HepG2 (cell line): ENCODE measurements at regions not wholly inside any gene's neighbourhood (a gene's known extent, or its start where the extent isn't known, plus 50 kb on each side); places are given as distances from the start of the nearest gene placed in this dataset.

ENCODE experiments used
- CEBPB ChIP-seq: IDR thresholded peaks from 2 replicates; pipeline ENCODE4 v1.6.1; 2011; ENCODE audit warnings: low read depth, low read length, improper control_type of control experiment, borderline replicate concordance
- FOSL1 ChIP-seq: sonication (generic); formaldehyde crosslinking; IDR thresholded peaks from 2 replicates; pipeline ENCODE4 v1.9.0; 2021; ENCODE audit warnings: missing genetic modification reagents, borderline replicate concordance
- HOXA7 ChIP-seq: sonication (generic); formaldehyde crosslinking; IDR thresholded peaks from 2 replicates; pipeline ENCODE4 v1.8.1; 2022; ENCODE audit warnings: mild to moderate bottlenecking, missing genetic modification reagents, moderate library complexity
- IRF1 ChIP-seq: sonication (generic); formaldehyde crosslinking; IDR thresholded peaks from 2 replicates; pipeline ENCODE4 v1.4.0; 2020; ENCODE audit warnings: low read depth, mild to moderate bottlenecking, missing genetic modification reagents
- MYC ChIP-seq: sonication (generic); formaldehyde crosslinking; IDR thresholded peaks from 2 replicates; pipeline ENCODE4 v1.9.0; 2021; ENCODE audit warnings: missing genetic modification reagents, borderline replicate concordance
- PBX2 ChIP-seq: IDR thresholded peaks from 2 replicates; pipeline ENCODE4 v1.6.1; 2016; ENCODE audit warnings: control low read depth
- PRDM10 ChIP-seq: sonication (generic); formaldehyde crosslinking; IDR thresholded peaks from 2 replicates; pipeline ENCODE4 v1.4.0; 2020; ENCODE audit warnings: low read depth, missing genetic modification reagents
- RFX3 ChIP-seq: IDR thresholded peaks from 2 replicates; pipeline ENCODE4 v1.6.1; 2016; ENCODE audit warnings: missing biosample characterization, missing genetic modification reagents
- SMARCC2 ChIP-seq: fragments of 450-650 bp; IDR thresholded peaks from 2 replicates; pipeline ENCODE4 v1.6.1; 2017; ENCODE audit warnings: antibody characterized with exemption, mild to moderate bottlenecking
- SMYD3 ChIP-seq: sonication (generic); formaldehyde crosslinking; IDR thresholded peaks from 2 replicates; pipeline ENCODE4 v1.8.1; 2023; ENCODE audit warnings: mild to moderate bottlenecking, missing genetic modification reagents
- ZBTB44 ChIP-seq: sonication (generic); formaldehyde crosslinking; IDR thresholded peaks from 2 replicates; pipeline ENCODE4 v1.4.0; 2020; ENCODE audit warnings: missing genetic modification reagents
- ZNF274 ChIP-seq: sonication (generic); formaldehyde crosslinking; IDR thresholded peaks from 2 replicates; pipeline ENCODE4 v1.5.1; 2020; ENCODE audit warnings: mild to moderate bottlenecking, missing genetic modification reagents
- ZZZ3 ChIP-seq: sonication (generic); formaldehyde crosslinking; IDR thresholded peaks from 2 replicates; pipeline ENCODE4 v1.4.0; 2020; ENCODE audit warnings: missing genetic modification reagents, mild to moderate bottlenecking, borderline replicate concordance
- TF ChIP-seq, protein P1 (sequence below): sonication (generic); formaldehyde crosslinking; IDR thresholded peaks from 2 replicates; pipeline ENCODE4 v1.8.1; 2022; ENCODE audit warnings: low read depth, mild to moderate bottlenecking, missing genetic modification reagents

GRCh38 chr5:39933061-39933460 lies 508.3 kb upstream of the DAB2 start:
- no peak for TF ChIP-seq ZNF274 (CRISPR knock-in tag)
- TF ChIP-seq ZZZ3 (CRISPR knock-in tag) = no peak
- TF ChIP-seq MYC (CRISPR knock-in tag) = no peak
- no peak for TF ChIP-seq IRF1
- TF ChIP-seq HOXA7 = no peak
- TF ChIP-seq PBX2 (CRISPR knock-in tag) = no peak
- TF ChIP-seq CEBPB = no peak
- no peak for TF ChIP-seq FOSL1
- TF ChIP-seq SMYD3 = no peak
- TF ChIP-seq RFX3 (CRISPR knock-in tag) = no peak
- no peak for TF ChIP-seq SMARCC2
- TF ChIP-seq, protein P1, sequence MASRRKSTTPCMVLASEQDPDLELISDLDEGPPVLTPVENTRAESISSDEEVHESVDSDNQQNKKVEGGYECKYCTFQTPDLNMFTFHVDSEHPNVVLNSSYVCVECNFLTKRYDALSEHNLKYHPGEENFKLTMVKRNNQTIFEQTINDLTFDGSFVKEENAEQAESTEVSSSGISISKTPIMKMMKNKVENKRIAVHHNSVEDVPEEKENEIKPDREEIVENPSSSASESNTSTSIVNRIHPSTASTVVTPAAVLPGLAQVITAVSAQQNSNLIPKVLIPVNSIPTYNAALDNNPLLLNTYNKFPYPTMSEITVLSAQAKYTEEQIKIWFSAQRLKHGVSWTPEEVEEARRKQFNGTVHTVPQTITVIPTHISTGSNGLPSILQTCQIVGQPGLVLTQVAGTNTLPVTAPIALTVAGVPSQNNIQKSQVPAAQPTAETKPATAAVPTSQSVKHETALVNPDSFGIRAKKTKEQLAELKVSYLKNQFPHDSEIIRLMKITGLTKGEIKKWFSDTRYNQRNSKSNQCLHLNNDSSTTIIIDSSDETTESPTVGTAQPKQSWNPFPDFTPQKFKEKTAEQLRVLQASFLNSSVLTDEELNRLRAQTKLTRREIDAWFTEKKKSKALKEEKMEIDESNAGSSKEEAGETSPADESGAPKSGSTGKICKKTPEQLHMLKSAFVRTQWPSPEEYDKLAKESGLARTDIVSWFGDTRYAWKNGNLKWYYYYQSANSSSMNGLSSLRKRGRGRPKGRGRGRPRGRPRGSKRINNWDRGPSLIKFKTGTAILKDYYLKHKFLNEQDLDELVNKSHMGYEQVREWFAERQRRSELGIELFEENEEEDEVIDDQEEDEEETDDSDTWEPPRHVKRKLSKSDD (CRISPR knock-in tag) = no peak
- no peak for TF ChIP-seq ZBTB44 (CRISPR knock-in tag)
- TF ChIP-seq PRDM10 (CRISPR knock-in tag) = no peak
